ENCODE measurements at regions not wholly inside any gene's neighbourhood (a gene's known extent, or its start where the extent isn't known, plus 50 kb on each side); places are given as distances from the start of the nearest gene placed in this dataset.
"Not testable (repeated sequence)": the region's sequence is repeated elsewhere in the genome, so short reads cannot be mapped to it uniquely, and the experiment has no call there.

- FAIRE-seq: no peak
These were observed 112.1 kb downstream of the COPRS start for GRCh38 chr17:31746884-31747495.

GRCh38 chr17:31745964-31746600 is 113.0 kb downstream of the COPRS start:
- no peak for FAIRE-seq

- FAIRE-seq: no peak
These were observed 114.5 kb downstream of the COPRS start for GRCh38 chr17:31744511-31744951.

GRCh38 chr17:31743797-31744196 is 115.2 kb downstream of the COPRS start:
- no peak for FAIRE-seq

- FAIRE-seq: no peak
These were observed 117.7 kb downstream of the COPRS start for GRCh38 chr17:31741371-31741770.

GRCh38 chr17:31740611-31741082 is 118.4 kb downstream of the COPRS start:
- FAIRE-seq: no peak

- no peak for FAIRE-seq
These were observed 119.9 kb downstream of the COPRS start for GRCh38 chr17:31738996-31739699.

GRCh38 chr17:31738488-31738887 is 120.6 kb downstream of the COPRS start:
- no peak for FAIRE-seq

GRCh38 chr17:31738067-31738466 is 121.0 kb downstream of the COPRS start:
- FAIRE-seq: no peak

- FAIRE-seq: no peak
These were observed 122.0 kb downstream of the COPRS start for GRCh38 chr17:31736855-31737625.

GRCh38 chr17:31733326-31733725 is 125.7 kb downstream of the COPRS start:
- FAIRE-seq: no peak

- FAIRE-seq: not testable (repeated sequence)
These were observed 127.4 kb downstream of the COPRS start for GRCh38 chr17:31731585-31732154.

- FAIRE-seq: no peak
These were observed 127.9 kb downstream of the COPRS start for GRCh38 chr17:31731118-31731517.

GRCh38 chr17:31726980-31727427 is 132.0 kb downstream of the COPRS start:
- FAIRE-seq: no peak

GRCh38 chr17:31724619-31725018 is 134.4 kb downstream of the COPRS start:
- FAIRE-seq: no peak

GRCh38 chr17:31724026-31724425 is 135.0 kb downstream of the COPRS start:
- FAIRE-seq: no peak

- FAIRE-seq: no peak
These were observed 136.6 kb downstream of the COPRS start for GRCh38 chr17:31722251-31723056.

GRCh38 chr17:31721291-31722025 is 137.6 kb downstream of the COPRS start:
- no peak for FAIRE-seq

- FAIRE-seq: not testable (repeated sequence)
These were observed 141.8 kb downstream of the COPRS start for GRCh38 chr17:31717251-31717650.

- FAIRE-seq: no peak
These were observed 143.6 kb downstream of the COPRS start for GRCh38 chr17:31715446-31715845.

GRCh38 chr17:31704483-31704882 is 154.6 kb downstream of the COPRS start:
- no peak for FAIRE-seq
